Thoracic aorta (tissue), 2 donors: ENCODE measurements at regions not wholly inside any gene's neighbourhood (a gene's known extent, or its start where the extent isn't known, plus 50 kb on each side); places are given as distances from the start of the nearest gene placed in this dataset.

ENCODE experiments used
- ATAC-seq: fragments of 150-250 bp; one replicate; pipeline ENCODE4 v1.8.0; 2017; ENCODE audit warnings: low read depth; ENCODE audit not compliant: insufficient number of reproducible peaks, low FRiP score
- DNase-seq: peaks from one replicate; pipeline ENCODE4 v3.0.0-alpha.2; 2020; ENCODE audit warnings: low spot score
- H3K27ac ChIP-seq, 2 donors: fragments of 200-600 bp; sonication (generic); 1 replicate in 1 of 2; 2 replicates in 1 of 2; pipeline ENCODE4 v1.5.1; 2016; ENCODE audit warnings: mild to moderate bottlenecking in 2 of 2, moderate library complexity in 2 of 2
- H3K27me3 ChIP-seq: fragments of 200-600 bp; sonication (generic); replicated peaks from 2 replicates; pipeline ENCODE4 v1.6.0; 2016; ENCODE audit warnings: mild to moderate bottlenecking; ENCODE audit not compliant: insufficient read depth
- H3K36me3 ChIP-seq: fragments of 200-600 bp; sonication (generic); one replicate; pipeline ENCODE4 v1.5.1; 2016
- H3K4me1 ChIP-seq, 2 donors: fragments of 200-600 bp; sonication (generic); 1 replicate in 1 of 2; 2 replicates in 1 of 2; pipeline versions ENCODE4 v1.5.1 to v1.6.0; 2016; ENCODE audit warnings: low read depth in 2 of 2, mild to moderate bottlenecking in 1 of 2; ENCODE audit not compliant: control insufficient read depth in 1 of 2
- H3K4me3 ChIP-seq: fragments of 200-600 bp; sonication (generic); 2 replicates; pipeline ENCODE4 v1.5.1; 2016; ENCODE audit warnings: mild to moderate bottlenecking
- H3K9me3 ChIP-seq: fragments of 200-600 bp; sonication (generic); 2 replicates; pipeline ENCODE4 v1.5.1; 2016
- CTCF ChIP-seq: fragments of 200-600 bp; sonication (generic); IDR thresholded peaks from one replicate; pipeline ENCODE4 v1.5.1; 2019; ENCODE audit warnings: antibody characterized with exemption

DNA sequence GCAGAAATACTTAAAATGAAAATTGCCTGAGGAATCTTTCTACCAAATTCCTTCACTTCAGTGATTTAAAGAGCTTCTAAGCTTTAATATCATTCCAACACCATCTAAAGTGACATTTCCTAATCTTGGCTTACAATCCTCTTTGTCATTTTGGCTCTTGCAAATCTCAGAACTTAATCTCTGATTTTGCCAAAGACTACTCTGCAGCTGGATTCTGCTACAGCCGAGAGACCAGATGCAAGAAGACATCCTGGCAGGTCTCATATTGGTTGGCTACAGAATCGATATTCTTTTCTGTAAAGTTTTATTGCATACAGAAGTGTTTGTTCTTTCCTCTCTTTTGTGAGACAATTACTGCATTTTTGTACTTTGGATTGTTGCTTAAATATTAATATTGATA lies 716.5 kb upstream of the LRATD1 start:
- TF ChIP-seq CTCF, result no peak
- no peak for ATAC-seq
- no peak for DNase-seq
- Histone ChIP-seq H3K27me3 (no peaks in the 10 kb centered on the region), H3K4me1 (no peaks in the 10 kb centered on the region), H3K36me3 (no peaks in the 10 kb centered on the region), H3K27ac (no peak overlapping the region), H3K9me3 (no peaks in the 10 kb centered on the region), H3K4me3 (no peak overlapping the region)

DNA sequence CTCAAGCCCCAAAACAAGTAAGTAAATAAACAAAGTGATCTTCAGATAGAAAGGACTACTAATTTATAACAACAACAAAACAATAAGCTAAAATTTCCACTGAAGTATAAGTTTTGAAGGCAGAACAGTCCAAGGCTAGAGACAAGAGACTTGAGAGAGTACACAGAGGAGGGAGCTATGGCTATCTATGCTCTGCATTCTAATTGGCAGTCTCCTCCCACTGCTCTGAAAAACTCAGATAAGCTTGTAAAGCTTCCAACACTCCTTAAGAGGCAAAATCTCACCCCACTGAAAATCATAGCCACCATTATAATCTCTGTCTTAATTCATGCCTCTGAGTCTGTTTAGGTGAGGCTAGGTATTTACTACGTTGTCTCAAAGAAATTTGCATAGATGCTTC lies 714.6 kb upstream of the LRATD1 start:
- no peaks in the 10 kb centered on the region for H3K27me3 ChIP-seq
- H3K4me3 ChIP-seq, result no peak overlapping the region
- ATAC-seq (no peak), DNase-seq (no peak)
- no peaks in the 10 kb centered on the region for H3K9me3 ChIP-seq
- no peaks in the 10 kb centered on the region for H3K4me1 ChIP-seq
- TF ChIP-seq CTCF, result no peak
- H3K27ac ChIP-seq, result no peak overlapping the region
- no peaks in the 10 kb centered on the region for H3K36me3 ChIP-seq

GRCh38 chr2:13919981-13920382 lies 712.5 kb upstream of the LRATD1 start:
- Histone ChIP-seq H3K4me3 (no peak overlapping the region), H3K27me3 (no peaks in the 10 kb centered on the region), H3K27ac (no peak overlapping the region), H3K36me3 (no peaks in the 10 kb centered on the region), H3K9me3 (no peaks in the 10 kb centered on the region), H3K4me1 (no peaks in the 10 kb centered on the region)
- no peak for TF ChIP-seq CTCF
- ATAC-seq (no peak), DNase-seq (no peak)

GRCh38 chr2:13921245-13921644 lies 711.3 kb upstream of the LRATD1 start:
- DNase-seq (no peak), ATAC-seq (no peak)
- Histone ChIP-seq H3K9me3 (no peaks in the 10 kb centered on the region), H3K4me1 (no peaks in the 10 kb centered on the region), H3K4me3 (no peak overlapping the region), H3K27ac (no peak overlapping the region), H3K27me3 (no peaks in the 10 kb centered on the region), H3K36me3 (no peaks in the 10 kb centered on the region)
- TF ChIP-seq CTCF, result no peak

GRCh38 chr2:13923823-13924222 lies 708.7 kb upstream of the LRATD1 start:
- no peaks in the 10 kb centered on the region for H3K36me3 ChIP-seq
- no peak for ATAC-seq

More at GRCh38 chr2:13923823-13924222, 708.7 kb upstream of the LRATD1 start:
- TF ChIP-seq CTCF, result no peak
- Histone ChIP-seq H3K4me1 (no peaks in the 10 kb centered on the region), H3K27ac (no peak overlapping the region), H3K27me3 (no peaks in the 10 kb centered on the region), H3K9me3 (no peaks in the 10 kb centered on the region), H3K4me3 (no peak overlapping the region)
- DNase-seq, result no peak
